Hepatocyte (in vitro differentiated cells): ENCODE measurements at regions not wholly inside any gene's neighbourhood (a gene's known extent, or its start where the extent isn't known, plus 50 kb on each side); places are given as distances from the start of the nearest gene placed in this dataset.
A peak's percentile ranks its signal among the peaks of the same experiment; 100 is the strongest.

Source experiments
- DNase-seq: peaks from one replicate; pipeline ENCODE4 v3.0.0-alpha.2; 2016; ENCODE audit warnings: low spot score
- H2AFZ ChIP-seq: fragments of 200-600 bp; sonication (generic); 2 replicates; pipeline ENCODE4 v1.6.0; 2016; ENCODE audit warnings: antibody characterized with exemption, mild to moderate bottlenecking
- H3K27ac ChIP-seq: fragments of 200-600 bp; sonication (generic); 2 replicates; pipeline ENCODE4 v1.5.1; 2016; ENCODE audit warnings: mild to moderate bottlenecking
- H3K27me3 ChIP-seq: fragments of 200-600 bp; sonication (generic); 2 replicates; pipeline ENCODE4 v1.6.1; 2016
- H3K36me3 ChIP-seq: fragments of 200-600 bp; sonication (generic); replicated peaks from 2 replicates; pipeline ENCODE4 v1.5.1; 2016; ENCODE audit warnings: low read depth; ENCODE audit not compliant: insufficient read depth
- H3K4me1 ChIP-seq: fragments of 200-600 bp; sonication (generic); 2 replicates; pipeline ENCODE4 v1.5.1; 2016; ENCODE audit warnings: mild to moderate bottlenecking, moderate library complexity; ENCODE audit not compliant: insufficient read depth
- H3K4me2 ChIP-seq: fragments of 200-600 bp; sonication (generic); 2 replicates; pipeline ENCODE4 v1.6.0; 2016
- H3K4me3 ChIP-seq: fragments of 200-600 bp; sonication (generic); 2 replicates; pipeline ENCODE4 v1.5.1; 2016; ENCODE audit warnings: mild to moderate bottlenecking
- H3K79me2 ChIP-seq: fragments of 200-600 bp; sonication (generic); 2 replicates; pipeline ENCODE4 v1.6.0; 2017; ENCODE audit warnings: mild to moderate bottlenecking
- H3K9me2 ChIP-seq: fragments of 200-600 bp; sonication (generic); replicated peaks from 2 replicates; pipeline ENCODE4 v1.6.0; 2017; ENCODE audit warnings: mild to moderate bottlenecking; ENCODE audit not compliant: insufficient read depth
- H3K9me3 ChIP-seq: fragments of 200-600 bp; sonication (generic); 2 replicates; pipeline ENCODE4 v1.5.1; 2016; ENCODE audit warnings: low read depth, mild to moderate bottlenecking
- H4K20me1 ChIP-seq: fragments of 200-600 bp; sonication (generic); 2 replicates; pipeline ENCODE4 v1.6.0; 2016; ENCODE audit warnings: mild to moderate bottlenecking; ENCODE audit not compliant: insufficient read depth, poor library complexity, severe bottlenecking
- EZH2 ChIP-seq: fragments of 200-600 bp; sonication (generic); IDR thresholded peaks from 2 replicates; pipeline ENCODE4 v1.6.1; 2016; ENCODE audit warnings: antibody characterized with exemption, mild to moderate bottlenecking, borderline replicate concordance
- EZH2phosphoT487 ChIP-seq: fragments of 200-600 bp; sonication (generic); IDR thresholded peaks from one replicate; pipeline ENCODE4 v1.6.1; 2018; ENCODE audit warnings: antibody characterized with exemption, mild to moderate bottlenecking, low read depth, moderate library complexity; ENCODE audit not compliant: unreplicated experiment, severe bottlenecking
- WGBS: methylation state at CpG from one replicate; pipeline ENCODE4 v1.1.6; 2016; ENCODE audit warnings: low lambda C conversion rate; ENCODE audit errors: missing lambda C conversion rate; 5-methylcytosine and 5-hydroxymethylcytosine counted together
- TF ChIP-seq, protein P1 (sequence below): fragments of 200-600 bp; sonication (generic); IDR thresholded peaks from 2 replicates; pipeline ENCODE4 v1.5.1; 2016; ENCODE audit warnings: antibody characterized with exemption, mild to moderate bottlenecking; ENCODE audit not compliant: poor library complexity

DNA sequence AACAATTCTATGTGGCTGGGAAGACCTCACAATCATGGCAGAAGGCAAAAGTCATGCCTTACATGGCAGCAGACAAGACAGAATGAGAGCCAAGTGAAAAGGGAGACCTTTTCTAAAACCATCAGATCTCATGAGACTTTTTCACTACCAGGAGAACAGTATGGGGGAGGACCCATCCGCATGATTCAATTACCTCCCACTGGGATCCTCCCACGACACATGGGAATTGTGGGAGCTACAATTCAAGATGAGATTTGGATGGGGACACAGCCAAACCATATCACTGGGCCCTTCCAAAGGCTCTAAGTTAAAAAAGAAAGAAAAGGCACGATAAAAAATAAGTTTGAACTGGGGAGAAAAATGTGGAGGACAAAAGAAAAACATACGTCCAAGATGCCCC, 406.9 kb upstream of the CDH4 start:
- H3K4me3 ChIP-seq: no peak overlapping the region
- no peaks in the 10 kb centered on the region for H3K79me2 ChIP-seq
- no peak overlapping the region for H2AFZ ChIP-seq
- H3K36me3 ChIP-seq: no peaks in the 10 kb centered on the region
- DNase-seq: no peak
- H3K27ac ChIP-seq: no peak overlapping the region
- no peaks in the 10 kb centered on the region for H3K9me3 ChIP-seq
- peaks cover 10% of the 10 kb centered on the region for H3K27me3 ChIP-seq
- 89% methylated on average over 4 of the region's 4 CpGs for WGBS
- no peaks in the 10 kb centered on the region for H3K4me1 ChIP-seq
- no peaks in the 10 kb centered on the region for H4K20me1 ChIP-seq
- TF ChIP-seq, protein P1, sequence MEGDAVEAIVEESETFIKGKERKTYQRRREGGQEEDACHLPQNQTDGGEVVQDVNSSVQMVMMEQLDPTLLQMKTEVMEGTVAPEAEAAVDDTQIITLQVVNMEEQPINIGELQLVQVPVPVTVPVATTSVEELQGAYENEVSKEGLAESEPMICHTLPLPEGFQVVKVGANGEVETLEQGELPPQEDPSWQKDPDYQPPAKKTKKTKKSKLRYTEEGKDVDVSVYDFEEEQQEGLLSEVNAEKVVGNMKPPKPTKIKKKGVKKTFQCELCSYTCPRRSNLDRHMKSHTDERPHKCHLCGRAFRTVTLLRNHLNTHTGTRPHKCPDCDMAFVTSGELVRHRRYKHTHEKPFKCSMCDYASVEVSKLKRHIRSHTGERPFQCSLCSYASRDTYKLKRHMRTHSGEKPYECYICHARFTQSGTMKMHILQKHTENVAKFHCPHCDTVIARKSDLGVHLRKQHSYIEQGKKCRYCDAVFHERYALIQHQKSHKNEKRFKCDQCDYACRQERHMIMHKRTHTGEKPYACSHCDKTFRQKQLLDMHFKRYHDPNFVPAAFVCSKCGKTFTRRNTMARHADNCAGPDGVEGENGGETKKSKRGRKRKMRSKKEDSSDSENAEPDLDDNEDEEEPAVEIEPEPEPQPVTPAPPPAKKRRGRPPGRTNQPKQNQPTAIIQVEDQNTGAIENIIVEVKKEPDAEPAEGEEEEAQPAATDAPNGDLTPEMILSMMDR: no peak
- TF ChIP-seq EZH2: no peak
- no peaks in the 10 kb centered on the region for H3K9me2 ChIP-seq
- H3K4me2 ChIP-seq: no peak overlapping the region

DNA sequence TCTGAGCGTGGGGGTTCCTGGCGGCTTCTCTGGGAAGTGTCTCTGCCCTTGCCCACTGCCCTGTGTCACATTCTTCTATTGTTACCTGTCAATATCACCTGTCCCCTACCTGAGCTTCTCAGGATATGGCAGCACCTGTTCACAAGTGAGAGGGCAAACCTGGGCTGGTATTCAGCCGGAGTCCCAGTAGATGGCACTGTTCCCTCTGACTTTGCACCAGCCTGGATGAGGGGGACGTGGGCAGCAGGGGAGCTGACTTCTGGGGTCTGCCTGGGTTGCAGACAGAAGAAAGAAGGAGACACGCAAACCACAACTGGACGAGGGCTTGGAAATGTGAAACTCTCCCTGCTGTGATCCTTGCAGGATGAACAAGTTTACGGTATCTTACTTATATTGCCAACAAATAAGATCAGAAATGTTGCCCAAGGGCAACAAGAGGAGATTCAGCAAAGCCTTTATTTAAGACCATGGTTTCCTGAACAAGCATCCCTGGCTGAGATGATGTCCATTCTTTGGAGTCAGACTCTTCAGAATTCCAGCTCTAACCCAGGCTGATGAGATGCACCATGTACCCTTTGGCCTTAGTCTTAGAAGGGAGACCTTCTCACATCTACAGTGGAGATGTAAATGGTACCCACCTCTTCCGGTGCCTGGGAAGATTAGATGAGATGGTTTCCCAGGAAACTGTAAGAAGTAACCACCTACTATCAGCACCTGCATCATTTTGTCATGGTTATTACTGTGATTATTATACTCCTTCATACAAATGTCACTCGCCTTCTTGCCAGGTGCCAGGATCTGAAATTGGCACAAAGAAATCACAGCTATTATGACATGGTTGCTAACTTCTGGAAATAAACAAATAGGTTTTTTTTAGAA, 400.0 kb upstream of the CDH4 start:
- peaks cover 10% of the 10 kb centered on the region for H3K27me3 ChIP-seq
- H3K4me1 ChIP-seq: no peaks in the 10 kb centered on the region
- H3K27ac ChIP-seq: no peak overlapping the region
- no peaks in the 10 kb centered on the region for H4K20me1 ChIP-seq
- TF ChIP-seq, protein P1: peak; percentile 64
- TF ChIP-seq EZH2: no peak
- H3K4me2 ChIP-seq: no peak overlapping the region
- no peak overlapping the region for H3K4me3 ChIP-seq
- no peaks in the 10 kb centered on the region for H3K9me3 ChIP-seq
- no peaks in the 10 kb centered on the region for H3K36me3 ChIP-seq
- 41% methylated on average over 9 of the region's 9 CpGs for WGBS
- peak; percentile 51 for DNase-seq
- H3K9me2 ChIP-seq: no peaks in the 10 kb centered on the region
- no peaks in the 10 kb centered on the region for H3K79me2 ChIP-seq
- H2AFZ ChIP-seq: no peak overlapping the region

DNA sequence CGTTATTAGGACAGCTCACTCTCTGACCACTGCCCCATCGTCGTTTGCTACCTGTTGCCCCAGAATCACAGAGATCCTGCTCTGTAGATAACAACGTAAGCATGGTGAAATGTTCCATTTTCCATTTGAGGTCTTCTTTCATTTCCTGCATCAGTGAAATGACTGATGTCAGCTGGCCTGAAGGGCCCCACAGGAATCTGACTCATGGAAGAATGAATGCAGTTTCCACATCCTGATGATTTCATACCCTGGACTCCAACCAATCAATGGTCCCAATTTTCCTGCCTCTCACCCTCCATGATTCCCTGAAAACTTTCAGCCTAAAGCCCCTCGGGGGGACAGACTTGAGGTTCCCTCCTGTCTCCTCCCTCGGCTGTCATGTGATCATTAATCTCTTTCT, 394.4 kb upstream of the CDH4 start:
- Histone ChIP-seq H3K4me2 (no peak overlapping the region), H3K4me1 (no peaks in the 10 kb centered on the region), H3K9me3 (no peaks in the 10 kb centered on the region), H4K20me1 (no peaks in the 10 kb centered on the region), H3K79me2 (no peaks in the 10 kb centered on the region), H3K27me3 (no peaks in the 10 kb centered on the region), H3K9me2 (no peaks in the 10 kb centered on the region), H3K4me3 (no peak overlapping the region), H2AFZ (no peak overlapping the region), H3K36me3 (no peaks in the 10 kb centered on the region), H3K27ac (no peak overlapping the region)
- DNase-seq: no peak
- 84% methylated on average over 6 of the region's 6 CpGs for WGBS
- TF ChIP-seq, protein P1: no peak
- TF ChIP-seq EZH2phosphoT487 (no peak), EZH2 (no peak)
